Right atrium auricular region (tissue), 2 donors: ENCODE measurements at regions not wholly inside any gene's neighbourhood (a gene's known extent, or its start where the extent isn't known, plus 50 kb on each side); places are given as distances from the start of the nearest gene placed in this dataset.

Experiments
- DNase-seq: peaks from one replicate; pipeline ENCODE4 v3.0.0-alpha.2; 2019; ENCODE audit warnings: low spot score
- H3K27ac ChIP-seq, 2 donors: fragments of 200-600 bp; sonication (generic); 1 replicate in 1 of 2; 2 replicates in 1 of 2; pipeline ENCODE4 v1.5.1; 2016 to 2019
- H3K27me3 ChIP-seq, 2 donors: fragments of 200-600 bp; sonication (generic); one replicate each; pipeline versions ENCODE4 v1.5.1 to v1.6.0; 2017 to 2019
- H3K36me3 ChIP-seq: fragments of 200-600 bp; sonication (generic); one replicate; pipeline ENCODE4 v1.5.1; 2016
- H3K4me1 ChIP-seq, 2 donors: fragments of 200-600 bp; sonication (generic); one replicate each; pipeline versions ENCODE4 v1.5.1 to v1.6.0; 2017 to 2019
- H3K4me3 ChIP-seq, 2 donors: fragments of 200-600 bp; sonication (generic); 1 replicate in 1 of 2; 2 replicates in 1 of 2; pipeline ENCODE4 v1.5.1; 2017 to 2019; ENCODE audit warnings: mild to moderate bottlenecking in 1 of 2, moderate library complexity in 1 of 2
- H3K9me3 ChIP-seq, 2 donors: fragments of 200-600 bp; sonication (generic); one replicate each; pipeline ENCODE4 v1.5.1; 2019
- CTCF ChIP-seq, 2 donors: fragments of 200-600 bp; sonication (generic); IDR thresholded peaks; one replicate each; pipeline ENCODE4 v1.5.1; 2019; ENCODE audit warnings: antibody characterized with exemption in 2 of 2

GRCh38 chr18:59768409-59768808 lies 71.2 kb upstream of the CCBE1 start:
- Histone ChIP-seq H3K27ac (no peak overlapping the region), H3K9me3 (no peaks in the 10 kb centered on the region)
- TF ChIP-seq CTCF (IDR thresholded peaks at IDR 0.05): no peak

GRCh38 chr18:59767732-59768131 lies 70.5 kb upstream of the CCBE1 start:
- Histone ChIP-seq H3K27me3 (no peaks in the 10 kb centered on the region), H3K36me3 (no peaks in the 10 kb centered on the region), H3K27ac (no peak overlapping the region), H3K4me1 (no peaks in the 10 kb centered on the region), H3K4me3 (no peak overlapping the region), H3K9me3 (no peaks in the 10 kb centered on the region)
- DNase-seq: no peak
- TF ChIP-seq CTCF (IDR thresholded peaks at IDR 0.05): no peak

More at GRCh38 chr18:59768409-59768808, 71.2 kb upstream of the CCBE1 start:
- DNase-seq: no peak
- Histone ChIP-seq H3K36me3 (no peaks in the 10 kb centered on the region), H3K4me3 (no peak overlapping the region), H3K27me3 (no peaks in the 10 kb centered on the region), H3K4me1 (no peaks in the 10 kb centered on the region)

- no peaks in the 10 kb centered on the region for H3K4me1 ChIP-seq
- H3K9me3 ChIP-seq: no peaks in the 10 kb centered on the region
- no peak for TF ChIP-seq CTCF (IDR thresholded peaks at IDR 0.05)
- H3K4me3 ChIP-seq: no peak overlapping the region
- H3K36me3 ChIP-seq: no peaks in the 10 kb centered on the region
- no peak overlapping the region for H3K27ac ChIP-seq
- H3K27me3 ChIP-seq: no peaks in the 10 kb centered on the region
- DNase-seq: no peak
These were observed 68.1 kb upstream of the CCBE1 start for GRCh38 chr18:59765343-59765742.

- DNase-seq: no peak
- Histone ChIP-seq H3K4me1 (no peaks in the 10 kb centered on the region), H3K27me3 (no peaks in the 10 kb centered on the region), H3K36me3 (no peaks in the 10 kb centered on the region), H3K4me3 (no peak overlapping the region), H3K27ac (no peak overlapping the region), H3K9me3 (no peaks in the 10 kb centered on the region)
- TF ChIP-seq CTCF (IDR thresholded peaks at IDR 0.05): no peak
These were observed 67.1 kb upstream of the CCBE1 start for GRCh38 chr18:59764281-59764680.

GRCh38 chr18:59763541-59764136 lies 66.4 kb upstream of the CCBE1 start:
- no peak for TF ChIP-seq CTCF (IDR thresholded peaks at IDR 0.05)
- no peak for DNase-seq
- Histone ChIP-seq H3K27ac (no peak overlapping the region), H3K4me3 (no peak overlapping the region), H3K27me3 (no peaks in the 10 kb centered on the region), H3K9me3 (no peaks in the 10 kb centered on the region), H3K4me1 (no peaks in the 10 kb centered on the region), H3K36me3 (no peaks in the 10 kb centered on the region)
